Activated naive CD4-positive, alpha-beta T cell treated with anti-CD3 and anti-CD28 coated beads, Interleukin-2, amount 50 U/mL, for 16 hours (primary cell): ENCODE measurements at regions not wholly inside any gene's neighbourhood (a gene's known extent, or its start where the extent isn't known, plus 50 kb on each side); places are given as distances from the start of the nearest gene placed in this dataset.
"Not testable (repeated sequence)": the region's sequence is repeated elsewhere in the genome, so short reads cannot be mapped to it uniquely, and the experiment has no call there.

Source experiments
- DNase-seq: peaks from one replicate; pipeline ENCODE4 v3.0.0-alpha.2; 2020

- DNase-seq: not testable (repeated sequence)
These were observed 1262.5 kb downstream of the RAPGEF2 start for GRCh38 chr4:160365383-160365782.

- DNase-seq: no peak
These were observed 1267.2 kb downstream of the RAPGEF2 start for GRCh38 chr4:160370046-160370445.

- no peak for DNase-seq
These were observed 1268.6 kb downstream of the RAPGEF2 start for GRCh38 chr4:160371446-160371845.

GRCh38 chr4:160372390-160372789, 1269.5 kb downstream of the RAPGEF2 start:
- no peak for DNase-seq

- no peak for DNase-seq
These were observed 1271.0 kb downstream of the RAPGEF2 start for GRCh38 chr4:160373911-160374310.

- no peak for DNase-seq
These were observed 1273.0 kb downstream of the RAPGEF2 start for GRCh38 chr4:160375772-160376452.

- DNase-seq: no peak
These were observed 1284.0 kb downstream of the RAPGEF2 start for GRCh38 chr4:160386846-160387245.

GRCh38 chr4:160399826-160400225, 1296.9 kb downstream of the RAPGEF2 start:
- no peak for DNase-seq

- DNase-seq: no peak
These were observed 1300.2 kb downstream of the RAPGEF2 start for GRCh38 chr4:160403081-160403480.

- no peak for DNase-seq
These were observed 1303.5 kb downstream of the RAPGEF2 start for GRCh38 chr4:160406263-160406825.

- no peak for DNase-seq
These were observed 1311.6 kb downstream of the RAPGEF2 start for GRCh38 chr4:160414496-160414895.

GRCh38 chr4:160423879-160424451, 1321.1 kb downstream of the RAPGEF2 start:
- no peak for DNase-seq

- no peak for DNase-seq
These were observed 1323.4 kb downstream of the RAPGEF2 start for GRCh38 chr4:160426233-160426632.

- DNase-seq: no peak
These were observed 1348.0 kb downstream of the RAPGEF2 start for GRCh38 chr4:160450876-160451275.

- not testable (repeated sequence) for DNase-seq
These were observed 1379.1 kb downstream of the RAPGEF2 start for GRCh38 chr4:160481696-160482690.

- no peak for DNase-seq
These were observed 1382.3 kb downstream of the RAPGEF2 start for GRCh38 chr4:160485071-160485687.

- no peak for DNase-seq
These were observed 1389.3 kb downstream of the RAPGEF2 start for GRCh38 chr4:160492181-160492580.

GRCh38 chr4:160493206-160493605, 1390.3 kb downstream of the RAPGEF2 start:
- no peak for DNase-seq

GRCh38 chr4:160495356-160495755, 1392.5 kb downstream of the RAPGEF2 start:
- no peak for DNase-seq

GRCh38 chr4:160498211-160498610, 1395.3 kb downstream of the RAPGEF2 start:
- no peak for DNase-seq

- DNase-seq: no peak
These were observed 1402.8 kb downstream of the RAPGEF2 start for GRCh38 chr4:160505724-160506123.

GRCh38 chr4:160510928-160511327, 1408.0 kb downstream of the RAPGEF2 start:
- DNase-seq: no peak

GRCh38 chr4:160514126-160514525, 1411.2 kb downstream of the RAPGEF2 start:
- DNase-seq: no peak
